Right lobe of liver (tissue), 4 donors: ENCODE measurements at regions not wholly inside any gene's neighbourhood (a gene's known extent, or its start where the extent isn't known, plus 50 kb on each side); places are given as distances from the start of the nearest gene placed in this dataset.

ENCODE experiments used
- POLR2A ChIP-seq: fragments of 450-650 bp; IDR thresholded peaks from one replicate; pipeline ENCODE4 v1.6.1; 2017; ENCODE audit warnings: antibody characterized with exemption, mild to moderate bottlenecking
- TF ChIP-seq, protein P1 (sequence below), 4 donors: fragments of 200-600 bp in 3 of 4; fragments of 450-650 bp in 1 of 4; IDR thresholded peaks; one replicate each; pipeline versions ENCODE4 v1.5.1 to v1.8.0; 2016 to 2022; ENCODE audit warnings: antibody characterized with exemption in 4 of 4, mild to moderate bottlenecking in 2 of 4
- donor health status: DM: no; HTN: no; CAD: no.
- donor health status: DM: no; HTN: no; CAD: no.
- donor health status: DM: no; HTN: yes; CAD: no.

DNA sequence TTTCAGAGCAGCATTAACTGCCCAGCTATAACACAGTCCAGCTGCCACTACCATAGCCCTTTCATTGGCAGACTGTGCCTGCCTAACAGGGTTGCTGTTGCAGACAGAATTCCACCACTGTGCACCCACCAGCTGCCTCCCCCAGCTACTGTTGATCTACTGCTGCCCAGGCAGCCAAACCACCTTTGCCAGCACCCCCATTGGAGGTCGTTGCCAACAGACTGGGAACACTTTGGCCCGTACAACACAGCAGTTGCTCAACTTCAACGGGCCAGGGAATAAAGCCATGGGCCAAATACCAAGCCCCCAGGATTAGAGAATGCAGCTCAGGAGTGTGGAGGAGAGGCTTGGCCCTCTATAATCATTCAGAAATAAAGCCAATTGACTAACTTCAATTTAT, 473.6 kb downstream of the CDH11 start:
- no peak for TF ChIP-seq POLR2A
- TF ChIP-seq, protein P1, sequence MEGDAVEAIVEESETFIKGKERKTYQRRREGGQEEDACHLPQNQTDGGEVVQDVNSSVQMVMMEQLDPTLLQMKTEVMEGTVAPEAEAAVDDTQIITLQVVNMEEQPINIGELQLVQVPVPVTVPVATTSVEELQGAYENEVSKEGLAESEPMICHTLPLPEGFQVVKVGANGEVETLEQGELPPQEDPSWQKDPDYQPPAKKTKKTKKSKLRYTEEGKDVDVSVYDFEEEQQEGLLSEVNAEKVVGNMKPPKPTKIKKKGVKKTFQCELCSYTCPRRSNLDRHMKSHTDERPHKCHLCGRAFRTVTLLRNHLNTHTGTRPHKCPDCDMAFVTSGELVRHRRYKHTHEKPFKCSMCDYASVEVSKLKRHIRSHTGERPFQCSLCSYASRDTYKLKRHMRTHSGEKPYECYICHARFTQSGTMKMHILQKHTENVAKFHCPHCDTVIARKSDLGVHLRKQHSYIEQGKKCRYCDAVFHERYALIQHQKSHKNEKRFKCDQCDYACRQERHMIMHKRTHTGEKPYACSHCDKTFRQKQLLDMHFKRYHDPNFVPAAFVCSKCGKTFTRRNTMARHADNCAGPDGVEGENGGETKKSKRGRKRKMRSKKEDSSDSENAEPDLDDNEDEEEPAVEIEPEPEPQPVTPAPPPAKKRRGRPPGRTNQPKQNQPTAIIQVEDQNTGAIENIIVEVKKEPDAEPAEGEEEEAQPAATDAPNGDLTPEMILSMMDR (IDR thresholded peaks at IDR 0.05): no peak
